ENCODE measurements at regions not wholly inside any gene's neighbourhood (a gene's known extent, or its start where the extent isn't known, plus 50 kb on each side); places are given as distances from the start of the nearest gene placed in this dataset.

GRCh38 chr10:44089671-44090070 lies 295.2 kb downstream of the CXCL12 start:
- no peak overlapping the region for H3K9ac ChIP-seq (replicated peaks in 1 of 4; ENCODE audit: extremely low read depth in 1 of 4, low read depth in 3 of 4, low read length in 3 of 4)
- H3K18ac ChIP-seq (ENCODE audit: extremely low read depth, low read length): no peak overlapping the region
- H4K91ac ChIP-seq (replicated peaks; ENCODE audit: insufficient read length, low read length): no peak overlapping the region
- no peaks in the 10 kb centered on the region for H3K79me1 ChIP-seq (ENCODE audit: low read depth, low read length)
- H3K23me2 ChIP-seq (ENCODE audit: low read depth, low read length): no peaks in the 10 kb centered on the region; the same call in 1 of the 2 replicates
- no peak overlapping the region for H2AK5ac ChIP-seq (ENCODE audit: low read depth, low read length)
- H3K14ac ChIP-seq (ENCODE audit: insufficient read length): no peak overlapping the region
- H3K4ac ChIP-seq (replicated peaks; ENCODE audit: insufficient read length, low read depth, low read length): no peak overlapping the region
- H3K27me3 ChIP-seq (replicated peaks in 1 of 4; ENCODE audit: control insufficient read depth in 3 of 4, extremely low read depth in 1 of 4, insufficient read depth in 3 of 4, low read length in 3 of 4): no peaks in the 10 kb centered on the region
- no peak overlapping the region for H2BK15ac ChIP-seq (ENCODE audit: low read length)
- no peak overlapping the region for H2BK120ac ChIP-seq (replicated peaks; ENCODE audit: low read depth, low read length)
- H4K5ac ChIP-seq (ENCODE audit: insufficient read length, low read depth, low read length): no peak overlapping the region
- CTCF ChIA-PET (ENCODE audit: partially characterized antibody): interaction anchor here (1.4 kb wide), 1 partner anchor 13 kb away, joined by 3 read pairs; no protein-coding TSS in a partner anchor
- WGBS, 2 experiments (ENCODE audit: extremely low coverage in 1 of 2, insufficient coverage in 1 of 2, insufficient read length in 1 of 2, insufficient replicate concordance in 2 of 2, low coverage in 1 of 2, low lambda C conversion rate in 2 of 2, missing lambda C conversion rate in 1 of 2): 100% methylated on average over 1 of the region's 1 CpG; no CpG with 5 or more reads in 1 of the 2 experiments
- H2BK5ac ChIP-seq (ENCODE audit: low read depth, low read length): no peak overlapping the region
- H3K56ac ChIP-seq (replicated peaks; ENCODE audit: insufficient read length, low read depth, low read length): no peak overlapping the region
- H3K23ac ChIP-seq (ENCODE audit: insufficient read length): no peak overlapping the region
- H3K4me2 ChIP-seq (ENCODE audit: insufficient read depth in 1 of 2, low read depth in 2 of 2, low read length in 2 of 2): no peak overlapping the region
- no peak overlapping the region for H3K4me3 ChIP-seq (ENCODE audit: extremely low read depth in 1 of 4, insufficient read depth in 2 of 4, low read depth in 3 of 4, low read length in 4 of 4)
- no peak overlapping the region for H2BK20ac ChIP-seq (ENCODE audit: low read length)
- no peaks in the 10 kb centered on the region for H3K79me2 ChIP-seq (ENCODE audit: control insufficient read depth in 1 of 2, insufficient read depth in 2 of 2, low read length in 2 of 2)
- no peaks in the 10 kb centered on the region for H4K20me1 ChIP-seq (replicated peaks in 1 of 2; ENCODE audit: control insufficient read depth in 1 of 2, insufficient read depth in 2 of 2, low read length in 2 of 2)
- FAIRE-seq (no peak), DNase-seq (ENCODE audit: low read depth in 1 of 2, low spot score in 2 of 2) (no peak)
- H2BK12ac ChIP-seq (ENCODE audit: low read depth, low read length): no peak overlapping the region
- TF ChIP-seq CBX5 (IDR thresholded peaks at IDR 0.05; ENCODE audit: low read depth, low read length) (no peak), PHF8 (conservative IDR thresholded peaks at IDR 0.05; ENCODE audit: low read depth, low read length) (no peak), JUN (IDR thresholded peaks at IDR 0.05; ENCODE audit: low read depth, low read length) (no peak), SIRT6 (IDR thresholded peaks at IDR 0.05; ENCODE audit: low read length) (no peak)
- peaks cover 9 to 14% of the 10 kb centered on the region in 2 experiments for H3K9me3 ChIP-seq (ENCODE audit: insufficient read depth in 2 of 2, low read depth in 1 of 2, low read length in 1 of 2)
- no peak overlapping the region for H3K27ac ChIP-seq (ENCODE audit: low read depth, low read length)
- no peaks in the 10 kb centered on the region for H3K36me3 ChIP-seq (ENCODE audit: control insufficient read depth in 2 of 4, insufficient read depth in 4 of 4, low read length in 3 of 4)
- no peak overlapping the region for H2AFZ ChIP-seq (ENCODE audit: low read length)
- POLR2A ChIA-PET (ENCODE audit: partially characterized antibody): no interaction called here
- no peak overlapping the region for H4K8ac ChIP-seq (ENCODE audit: extremely low read depth, insufficient read depth, low read length)
- no peaks in the 10 kb centered on the region for H3K4me1 ChIP-seq (replicated peaks in 1 of 4; ENCODE audit: control insufficient read depth in 3 of 4, insufficient read depth in 4 of 4, low read length in 3 of 4)

All from H1 (cell line).